BE2C (cell line): ENCODE measurements at regions not wholly inside any gene's neighbourhood (a gene's known extent, or its start where the extent isn't known, plus 50 kb on each side); places are given as distances from the start of the nearest gene placed in this dataset.

Experiments
- DNase-seq: peaks from one replicate; pipeline ENCODE4 v3.0.0-alpha.2; 2020
- H3K27me3 ChIP-seq: fragments of 250-450 bp; sonication (Bioruptor Pico); 2 replicates; pipeline ENCODE4 v1.5.1; 2020; ENCODE audit warnings: mild to moderate bottlenecking
- H3K36me3 ChIP-seq: fragments of 250-450 bp; sonication (Bioruptor Pico); 2 replicates; pipeline ENCODE4 v1.5.1; 2020; ENCODE audit warnings: mild to moderate bottlenecking
- H3K4me1 ChIP-seq: fragments of 250-450 bp; sonication (Bioruptor Pico); 2 replicates; pipeline ENCODE4 v1.5.1; 2020
- H3K4me3 ChIP-seq: 2 replicates; pipeline ENCODE4 v1.5.1; 2011; ENCODE audit warnings: low read depth, low read length
- H3K9me3 ChIP-seq: fragments of 250-450 bp; sonication (Bioruptor Pico); 2 replicates; pipeline ENCODE4 v1.5.1; 2020
- TF ChIP-seq, protein P1 (sequence below): IDR thresholded peaks from 2 replicates; pipeline ENCODE4 v1.5.1; 2012; ENCODE audit warnings: mild to moderate bottlenecking, low read depth, low read length

DNA sequence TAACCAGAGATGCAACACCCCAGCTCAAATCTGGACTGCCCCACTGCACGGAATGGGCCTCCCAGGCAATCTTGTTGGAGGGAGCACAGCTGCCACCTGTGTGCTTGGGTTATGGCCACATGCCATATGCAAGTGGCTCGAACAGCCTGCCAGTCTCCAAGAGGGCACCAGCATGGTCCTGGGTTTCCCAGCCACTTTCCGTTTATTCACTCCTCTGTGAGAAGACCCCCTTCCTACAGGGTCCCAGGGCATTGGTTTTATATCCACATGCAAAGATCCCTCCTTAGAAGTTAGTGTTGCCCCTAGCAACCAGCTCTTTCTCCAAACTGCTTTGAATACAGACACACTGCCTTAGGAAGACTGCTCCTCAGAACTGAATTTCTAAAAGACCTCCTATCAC lies 487.8 kb downstream of the BUD13 start:
- no peak for DNase-seq
- Histone ChIP-seq H3K4me3 (no peak overlapping the region), H3K27me3 (no peaks in the 10 kb centered on the region), H3K4me1 (no peaks in the 10 kb centered on the region), H3K36me3 (no peaks in the 10 kb centered on the region), H3K9me3 (no peaks in the 10 kb centered on the region)
- TF ChIP-seq, protein P1, sequence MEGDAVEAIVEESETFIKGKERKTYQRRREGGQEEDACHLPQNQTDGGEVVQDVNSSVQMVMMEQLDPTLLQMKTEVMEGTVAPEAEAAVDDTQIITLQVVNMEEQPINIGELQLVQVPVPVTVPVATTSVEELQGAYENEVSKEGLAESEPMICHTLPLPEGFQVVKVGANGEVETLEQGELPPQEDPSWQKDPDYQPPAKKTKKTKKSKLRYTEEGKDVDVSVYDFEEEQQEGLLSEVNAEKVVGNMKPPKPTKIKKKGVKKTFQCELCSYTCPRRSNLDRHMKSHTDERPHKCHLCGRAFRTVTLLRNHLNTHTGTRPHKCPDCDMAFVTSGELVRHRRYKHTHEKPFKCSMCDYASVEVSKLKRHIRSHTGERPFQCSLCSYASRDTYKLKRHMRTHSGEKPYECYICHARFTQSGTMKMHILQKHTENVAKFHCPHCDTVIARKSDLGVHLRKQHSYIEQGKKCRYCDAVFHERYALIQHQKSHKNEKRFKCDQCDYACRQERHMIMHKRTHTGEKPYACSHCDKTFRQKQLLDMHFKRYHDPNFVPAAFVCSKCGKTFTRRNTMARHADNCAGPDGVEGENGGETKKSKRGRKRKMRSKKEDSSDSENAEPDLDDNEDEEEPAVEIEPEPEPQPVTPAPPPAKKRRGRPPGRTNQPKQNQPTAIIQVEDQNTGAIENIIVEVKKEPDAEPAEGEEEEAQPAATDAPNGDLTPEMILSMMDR: no peak

DNA sequence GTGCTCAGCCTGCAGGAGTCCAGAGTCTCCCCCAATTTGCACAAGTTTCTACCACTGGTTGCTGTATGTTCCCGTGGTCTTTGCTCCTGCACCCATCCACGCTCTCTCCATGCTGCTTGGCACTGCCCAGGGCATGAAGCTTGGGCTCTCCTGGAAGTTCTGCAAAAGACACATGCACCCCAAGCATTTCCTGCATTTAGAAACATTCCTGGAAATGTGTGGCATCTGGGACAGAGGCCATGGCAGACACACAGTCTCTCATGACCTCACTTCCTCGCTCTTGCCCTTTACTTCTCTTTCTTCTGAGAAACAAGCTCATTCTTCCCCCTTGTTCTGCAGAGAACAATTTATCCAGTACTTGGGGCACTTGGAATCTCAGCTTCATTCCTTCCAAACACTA lies 489.5 kb downstream of the BUD13 start:
- Histone ChIP-seq H3K4me1 (no peaks in the 10 kb centered on the region), H3K4me3 (no peak overlapping the region), H3K27me3 (no peaks in the 10 kb centered on the region), H3K36me3 (no peaks in the 10 kb centered on the region), H3K9me3 (no peaks in the 10 kb centered on the region)
- TF ChIP-seq, protein P1: no peak
- no peak for DNase-seq

DNA sequence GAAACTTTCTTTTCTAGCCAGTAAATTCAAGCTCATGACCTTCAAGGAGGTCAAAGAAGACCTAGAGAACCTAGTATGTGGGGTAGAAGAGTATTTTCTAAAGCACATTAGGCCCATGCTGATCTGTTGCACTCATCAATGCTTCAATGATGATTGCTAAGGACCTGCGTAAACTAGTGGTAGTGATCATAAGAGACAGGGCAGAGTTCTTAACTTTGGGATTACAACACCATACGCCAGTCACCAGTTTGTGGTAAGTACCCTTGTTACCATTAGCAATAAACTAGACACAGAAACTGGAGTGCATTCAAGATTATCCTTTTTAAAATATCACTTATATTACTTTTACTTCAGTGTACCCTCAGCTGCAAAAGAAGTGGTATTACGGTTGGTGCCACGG lies 490.3 kb downstream of the BUD13 start:
- Histone ChIP-seq H3K9me3 (no peaks in the 10 kb centered on the region), H3K4me3 (no peak overlapping the region), H3K4me1 (no peaks in the 10 kb centered on the region), H3K27me3 (no peaks in the 10 kb centered on the region), H3K36me3 (no peaks in the 10 kb centered on the region)
- DNase-seq: no peak
- TF ChIP-seq, protein P1: no peak

DNA sequence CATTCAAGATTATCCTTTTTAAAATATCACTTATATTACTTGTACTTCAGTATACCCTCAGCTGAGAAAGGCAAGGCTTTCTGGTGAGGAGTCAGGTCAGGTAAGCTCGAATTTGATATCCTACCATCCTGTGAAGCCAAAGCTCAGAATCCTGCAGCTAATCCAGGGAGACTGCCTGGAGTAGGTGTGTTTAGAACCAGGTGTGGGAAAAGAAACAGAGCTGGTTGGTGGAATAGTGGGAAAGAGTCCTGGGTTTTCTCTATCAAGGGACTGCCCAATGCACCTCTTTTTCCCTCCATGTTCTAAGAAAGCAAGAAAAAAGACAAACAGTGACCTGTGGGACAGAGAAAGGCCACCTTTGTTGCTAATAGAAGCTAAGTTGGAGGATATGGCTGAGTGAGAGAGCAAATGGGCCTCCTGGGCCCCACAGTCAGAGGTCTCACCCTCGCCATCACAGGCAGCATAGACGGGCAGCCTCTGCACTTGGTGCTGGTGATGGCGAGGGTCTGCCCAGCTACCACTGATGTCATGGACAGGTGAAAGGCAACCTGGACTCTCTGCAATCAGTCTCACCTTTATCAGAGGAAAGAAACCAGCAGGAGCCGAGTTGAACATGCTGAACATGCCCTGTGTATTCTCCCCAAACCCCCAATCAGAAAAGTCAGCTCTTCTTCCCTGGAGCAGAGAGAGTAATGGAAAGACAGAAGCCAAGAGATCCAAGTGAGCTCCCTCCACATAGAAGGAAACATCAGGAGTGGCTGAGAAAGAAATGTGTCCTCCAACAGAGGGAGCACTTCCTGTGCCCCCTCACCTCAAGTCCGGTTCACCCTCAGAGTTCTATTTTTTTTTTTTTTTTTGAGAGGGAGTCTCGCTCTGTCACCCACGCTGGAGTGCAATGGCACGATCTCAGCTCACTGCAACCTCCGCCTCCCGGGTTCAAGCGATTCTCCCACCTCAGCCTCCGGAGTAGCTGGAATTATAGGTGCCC lies 491.3 kb downstream of the BUD13 start:
- DNase-seq: no peak
- Histone ChIP-seq H3K9me3 (no peaks in the 10 kb centered on the region), H3K4me1 (peaks cover 4% of the 10 kb centered on the region), H3K27me3 (no peaks in the 10 kb centered on the region), H3K36me3 (no peaks in the 10 kb centered on the region), H3K4me3 (no peak overlapping the region)
- TF ChIP-seq, protein P1: peak; percentile 48

DNA sequence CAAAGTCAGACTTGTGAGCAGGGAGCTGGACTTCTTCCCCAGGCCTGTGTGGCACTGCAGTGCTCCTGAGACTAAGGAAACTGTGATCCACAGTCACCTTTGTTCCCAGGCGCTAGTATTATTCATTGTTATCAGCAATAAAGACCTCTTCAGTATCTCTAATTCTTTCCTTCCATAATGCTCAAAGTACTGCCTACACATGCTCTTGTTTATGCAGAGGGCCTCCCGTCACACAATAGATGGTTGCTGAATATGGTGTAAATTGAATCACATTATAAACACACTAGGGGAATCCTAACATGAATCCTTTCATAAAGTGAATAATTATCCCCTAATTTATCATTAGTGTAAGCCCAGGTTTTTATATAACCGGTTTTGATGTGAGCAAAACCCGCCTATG lies 493.3 kb downstream of the BUD13 start:
- Histone ChIP-seq H3K4me1 (peaks cover 8% of the 10 kb centered on the region), H3K4me3 (no peak overlapping the region)

DNA sequence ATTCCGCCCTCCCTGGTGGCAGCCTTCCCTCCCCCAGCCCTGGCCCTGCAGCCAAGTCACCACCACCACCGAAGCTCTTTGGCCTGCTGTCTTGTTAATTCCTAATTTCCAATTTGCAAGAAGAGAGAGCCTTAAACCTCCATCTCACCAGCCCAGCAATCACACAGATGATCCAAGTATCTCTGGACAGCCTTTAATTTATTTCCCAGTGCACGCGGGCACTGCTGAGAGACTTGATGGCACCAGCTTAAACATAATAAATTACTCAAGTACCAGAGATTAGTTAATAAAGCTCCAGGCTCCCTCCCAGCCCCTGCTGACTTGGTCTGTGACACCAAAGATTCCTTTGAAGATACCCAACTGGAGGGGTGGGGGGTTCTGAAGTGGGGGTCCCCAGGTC lies 494.7 kb downstream of the BUD13 start:
- no peaks in the 10 kb centered on the region for H3K27me3 ChIP-seq
- H3K4me3 ChIP-seq: no peak overlapping the region
- H3K4me1 ChIP-seq: peaks cover 8% of the 10 kb centered on the region
- TF ChIP-seq, protein P1: no peak
- H3K36me3 ChIP-seq: no peaks in the 10 kb centered on the region
- DNase-seq: no peak
- no peaks in the 10 kb centered on the region for H3K9me3 ChIP-seq

More for the DNA sequence above, 493.3 kb downstream of the BUD13 start:
- H3K36me3 ChIP-seq: no peaks in the 10 kb centered on the region
- TF ChIP-seq, protein P1: no peak
- no peaks in the 10 kb centered on the region for H3K9me3 ChIP-seq
- no peak for DNase-seq
- no peaks in the 10 kb centered on the region for H3K27me3 ChIP-seq
